ENCODE measurements at regions not wholly inside any gene's neighbourhood (a gene's known extent, or its start where the extent isn't known, plus 50 kb on each side); places are given as distances from the start of the nearest gene placed in this dataset.
"Not testable (repeated sequence)": the region's sequence is repeated elsewhere in the genome, so short reads cannot be mapped to it uniquely, and the experiment has no call there.

GRCh38 chr2:89985650-89986049 lies 1294.2 kb downstream of the RPIA start:
- DNase-seq; H3K27ac ChIP-seq (ENCODE audit: low read length); H3K4me1 Mint-ChIP-seq; ATAC-seq (replicated peaks in 1 of 4); H3K27me3 ChIP-seq (replicated peaks in 1 of 2; ENCODE audit: control insufficient read depth in 2 of 2, extremely low read depth in 1 of 2, insufficient read depth in 2 of 2, low read length in 1 of 2); H3K9me3 Mint-ChIP-seq; CTCF ChIA-PET; H3K4me1 ChIP-seq (ENCODE audit: control insufficient read depth in 1 of 2, extremely low read depth in 1 of 2, insufficient read depth in 2 of 2, low read length in 2 of 2); H3K27me3 Mint-ChIP-seq; H3K4me3 ChIP-seq (ENCODE audit: control insufficient read depth in 1 of 2, extremely low read depth in 1 of 2, low read length in 1 of 2); H3K4me3 Mint-ChIP-seq; POLR2A ChIA-PET; H3K27ac Mint-ChIP-seq; H3K36me3 Mint-ChIP-seq; H3K36me3 ChIP-seq (ENCODE audit: control insufficient read depth in 2 of 2, extremely low read depth in 1 of 2, insufficient read depth in 1 of 2, low read length in 1 of 2); H3K9me3 ChIP-seq: not testable (repeated sequence)
- no CpG with 5 or more reads among the region's 3 CpGs for WGBS (ENCODE audit: insufficient coverage)

GRCh38 chr2:89986532-89986931 lies 1295.1 kb downstream of the RPIA start:
- H3K4me3 Mint-ChIP-seq; DNase-seq; CTCF ChIA-PET; H3K27me3 Mint-ChIP-seq; H3K4me3 ChIP-seq (ENCODE audit: control insufficient read depth in 1 of 2, extremely low read depth in 1 of 2, low read length in 1 of 2); H3K9me3 ChIP-seq; H3K9me3 Mint-ChIP-seq; POLR2A ChIA-PET; H3K27ac Mint-ChIP-seq; H3K36me3 Mint-ChIP-seq; H3K4me1 Mint-ChIP-seq; H3K27ac ChIP-seq (ENCODE audit: low read length); H3K36me3 ChIP-seq (ENCODE audit: control insufficient read depth in 2 of 2, extremely low read depth in 1 of 2, insufficient read depth in 1 of 2, low read length in 1 of 2); ATAC-seq (replicated peaks in 1 of 4); H3K4me1 ChIP-seq (ENCODE audit: control insufficient read depth in 1 of 2, extremely low read depth in 1 of 2, insufficient read depth in 2 of 2, low read length in 2 of 2); H3K27me3 ChIP-seq (replicated peaks in 1 of 2; ENCODE audit: control insufficient read depth in 2 of 2, extremely low read depth in 1 of 2, insufficient read depth in 2 of 2, low read length in 1 of 2): not testable (repeated sequence)
- WGBS (ENCODE audit: insufficient coverage) = no CpG with 5 or more reads among the region's 4 CpGs

GRCh38 chr2:89996779-89997178 lies 1305.3 kb downstream of the RPIA start:
- H3K4me3 Mint-ChIP-seq; H3K27me3 ChIP-seq (replicated peaks in 1 of 2; ENCODE audit: control insufficient read depth in 2 of 2, extremely low read depth in 1 of 2, insufficient read depth in 2 of 2, low read length in 1 of 2); POLR2A ChIA-PET; H3K27ac Mint-ChIP-seq; H3K9me3 Mint-ChIP-seq; CTCF ChIA-PET; DNase-seq; H3K4me1 ChIP-seq (ENCODE audit: control insufficient read depth in 1 of 2, extremely low read depth in 1 of 2, insufficient read depth in 2 of 2, low read length in 2 of 2); H3K36me3 ChIP-seq (ENCODE audit: control insufficient read depth in 2 of 2, extremely low read depth in 1 of 2, insufficient read depth in 1 of 2, low read length in 1 of 2); H3K4me3 ChIP-seq (ENCODE audit: control insufficient read depth in 1 of 2, extremely low read depth in 1 of 2, low read length in 1 of 2); ATAC-seq (replicated peaks in 1 of 4); H3K4me1 Mint-ChIP-seq; H3K36me3 Mint-ChIP-seq; H3K27ac ChIP-seq (ENCODE audit: low read length); H3K9me3 ChIP-seq; H3K27me3 Mint-ChIP-seq: not testable (repeated sequence)

- H3K36me3 Mint-ChIP-seq; POLR2A ChIA-PET; ATAC-seq (replicated peaks in 1 of 4); H3K27ac ChIP-seq (ENCODE audit: low read length); DNase-seq; H3K27me3 ChIP-seq (replicated peaks in 1 of 2; ENCODE audit: control insufficient read depth in 2 of 2, extremely low read depth in 1 of 2, insufficient read depth in 2 of 2, low read length in 1 of 2); H3K4me1 ChIP-seq (ENCODE audit: control insufficient read depth in 1 of 2, extremely low read depth in 1 of 2, insufficient read depth in 2 of 2, low read length in 2 of 2); H3K4me3 Mint-ChIP-seq; H3K9me3 ChIP-seq; H3K9me3 Mint-ChIP-seq; H3K27ac Mint-ChIP-seq; H3K4me3 ChIP-seq (ENCODE audit: control insufficient read depth in 1 of 2, extremely low read depth in 1 of 2, low read length in 1 of 2); CTCF ChIA-PET; H3K27me3 Mint-ChIP-seq; H3K36me3 ChIP-seq (ENCODE audit: control insufficient read depth in 2 of 2, extremely low read depth in 1 of 2, insufficient read depth in 1 of 2, low read length in 1 of 2); H3K4me1 Mint-ChIP-seq: not testable (repeated sequence)
These were observed 1313.1 kb downstream of the RPIA start for GRCh38 chr2:90004553-90004952.

- H3K27me3 Mint-ChIP-seq; CTCF ChIA-PET; H3K27ac Mint-ChIP-seq; H3K36me3 ChIP-seq (ENCODE audit: control insufficient read depth in 2 of 2, extremely low read depth in 1 of 2, insufficient read depth in 1 of 2, low read length in 1 of 2); H3K4me3 Mint-ChIP-seq; POLR2A ChIA-PET; H3K4me3 ChIP-seq (ENCODE audit: control insufficient read depth in 1 of 2, extremely low read depth in 1 of 2, low read length in 1 of 2); H3K27ac ChIP-seq (ENCODE audit: low read length); DNase-seq; H3K9me3 ChIP-seq; ATAC-seq (replicated peaks in 1 of 4); H3K9me3 Mint-ChIP-seq; H3K27me3 ChIP-seq (replicated peaks in 1 of 2; ENCODE audit: control insufficient read depth in 2 of 2, extremely low read depth in 1 of 2, insufficient read depth in 2 of 2, low read length in 1 of 2); H3K4me1 Mint-ChIP-seq; H3K36me3 Mint-ChIP-seq; H3K4me1 ChIP-seq (ENCODE audit: control insufficient read depth in 1 of 2, extremely low read depth in 1 of 2, insufficient read depth in 2 of 2, low read length in 2 of 2): not testable (repeated sequence)
- WGBS (ENCODE audit: insufficient coverage) = 100% methylated on average over 1 of the region's 4 CpGs
These were observed 1319.1 kb downstream of the RPIA start for GRCh38 chr2:90010442-90011100.

GRCh38 chr2:90011101-90011443 lies 1319.6 kb downstream of the RPIA start:
- H3K27ac Mint-ChIP-seq; CTCF ChIA-PET; H3K27me3 Mint-ChIP-seq; DNase-seq; H3K9me3 Mint-ChIP-seq; H3K9me3 ChIP-seq; H3K36me3 ChIP-seq (ENCODE audit: control insufficient read depth in 2 of 2, extremely low read depth in 1 of 2, insufficient read depth in 1 of 2, low read length in 1 of 2); H3K4me1 ChIP-seq (ENCODE audit: control insufficient read depth in 1 of 2, extremely low read depth in 1 of 2, insufficient read depth in 2 of 2, low read length in 2 of 2); H3K4me3 ChIP-seq (ENCODE audit: control insufficient read depth in 1 of 2, extremely low read depth in 1 of 2, low read length in 1 of 2); H3K27me3 ChIP-seq (replicated peaks in 1 of 2; ENCODE audit: control insufficient read depth in 2 of 2, extremely low read depth in 1 of 2, insufficient read depth in 2 of 2, low read length in 1 of 2); ATAC-seq (replicated peaks in 1 of 4); H3K36me3 Mint-ChIP-seq; POLR2A ChIA-PET; H3K27ac ChIP-seq (ENCODE audit: low read length); H3K4me3 Mint-ChIP-seq; H3K4me1 Mint-ChIP-seq: not testable (repeated sequence)

GRCh38 chr2:90019908-90020307 lies 1328.4 kb downstream of the RPIA start:
- H3K4me1 ChIP-seq (ENCODE audit: control insufficient read depth in 1 of 2, extremely low read depth in 1 of 2, insufficient read depth in 2 of 2, low read length in 2 of 2); H3K27ac ChIP-seq (ENCODE audit: low read length); H3K4me1 Mint-ChIP-seq; H3K4me3 ChIP-seq (ENCODE audit: control insufficient read depth in 1 of 2, extremely low read depth in 1 of 2, low read length in 1 of 2); H3K9me3 Mint-ChIP-seq; CTCF ChIA-PET; H3K27me3 Mint-ChIP-seq; H3K36me3 Mint-ChIP-seq; H3K27ac Mint-ChIP-seq; H3K27me3 ChIP-seq (replicated peaks in 1 of 2; ENCODE audit: control insufficient read depth in 2 of 2, extremely low read depth in 1 of 2, insufficient read depth in 2 of 2, low read length in 1 of 2); POLR2A ChIA-PET; H3K4me3 Mint-ChIP-seq; H3K9me3 ChIP-seq; DNase-seq; H3K36me3 ChIP-seq (ENCODE audit: control insufficient read depth in 2 of 2, extremely low read depth in 1 of 2, insufficient read depth in 1 of 2, low read length in 1 of 2); ATAC-seq (replicated peaks in 1 of 4): not testable (repeated sequence)
- WGBS (ENCODE audit: insufficient coverage) = no CpG with 5 or more reads among the region's 1 CpG
